ENCODE measurements at regions not wholly inside any gene's neighbourhood (a gene's known extent, or its start where the extent isn't known, plus 50 kb on each side); places are given as distances from the start of the nearest gene placed in this dataset.
"Not testable (repeated sequence)": the region's sequence is repeated elsewhere in the genome, so short reads cannot be mapped to it uniquely, and the experiment has no call there.

- FAIRE-seq, result no peak
These were observed 1097.3 kb upstream of the FLRT2 start for GRCh38 chr14:84432676-84433075.

- FAIRE-seq, result peak; percentile 89
These were observed 1096.0 kb upstream of the FLRT2 start for GRCh38 chr14:84433961-84434360.

DNA sequence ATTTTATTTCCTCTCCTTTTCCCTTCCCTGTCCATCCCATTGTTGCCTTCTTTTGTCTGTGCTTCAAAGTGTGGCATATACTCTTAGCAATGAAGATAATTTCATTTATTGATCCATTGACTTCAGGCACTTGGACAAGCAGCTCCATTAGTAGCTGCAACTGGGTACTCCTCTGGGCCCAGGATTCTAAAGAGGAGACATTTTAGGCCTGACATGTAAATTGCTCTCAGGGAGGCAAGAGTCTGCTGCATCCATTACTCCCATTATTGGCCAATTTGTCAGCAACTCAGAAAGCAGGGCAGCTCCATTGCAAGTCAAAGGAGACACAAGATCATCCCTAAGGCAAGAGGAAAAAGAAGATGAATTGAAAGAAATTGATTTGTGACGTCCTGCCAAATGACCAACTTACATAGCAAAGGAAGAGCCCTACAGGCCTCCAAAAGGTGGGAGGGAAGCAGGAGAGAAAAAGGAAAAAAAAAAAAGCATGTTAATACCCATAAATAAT lies 1094.1 kb upstream of the FLRT2 start:
- FAIRE-seq, result no peak

DNA sequence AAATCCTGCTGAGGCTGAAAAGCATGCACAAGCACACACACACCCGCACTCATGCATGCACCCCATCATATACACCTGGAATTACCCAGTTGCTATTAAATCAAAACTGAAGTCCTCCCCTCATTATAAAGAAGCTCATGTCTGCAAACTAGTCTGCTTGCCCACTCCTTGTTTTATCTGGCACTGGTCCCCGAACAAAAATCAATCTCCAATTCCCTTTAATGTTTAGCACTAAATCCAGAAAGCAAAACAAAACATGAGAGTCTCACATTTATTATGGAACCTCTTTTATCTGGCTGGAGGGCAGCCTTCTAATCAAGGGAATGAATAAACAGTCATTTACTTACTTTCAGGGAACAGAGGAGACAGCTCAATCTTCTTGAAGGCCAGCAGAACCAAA lies 1093.4 kb upstream of the FLRT2 start:
- no peak for FAIRE-seq

- FAIRE-seq, result no peak
These were observed 1087.4 kb upstream of the FLRT2 start for GRCh38 chr14:84442521-84442920.

DNA sequence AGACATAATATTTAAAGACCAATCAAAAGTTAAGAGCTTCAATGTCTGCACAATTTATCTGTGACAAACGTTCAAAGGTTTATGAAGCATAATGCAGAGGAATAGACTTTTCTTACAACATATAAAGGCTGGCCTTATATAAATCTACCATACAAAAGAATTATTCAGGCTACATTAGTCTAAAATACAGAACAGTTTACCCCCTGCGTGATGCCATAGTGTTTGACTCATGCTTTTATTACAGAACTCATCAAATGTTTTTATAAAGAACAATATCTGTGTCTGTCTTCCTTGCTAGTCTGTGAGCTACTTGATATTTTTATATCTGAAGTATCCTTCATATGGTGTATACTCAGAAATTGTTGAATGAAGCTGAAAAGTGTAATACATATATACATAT lies 1084.5 kb upstream of the FLRT2 start:
- FAIRE-seq, result no peak

DNA sequence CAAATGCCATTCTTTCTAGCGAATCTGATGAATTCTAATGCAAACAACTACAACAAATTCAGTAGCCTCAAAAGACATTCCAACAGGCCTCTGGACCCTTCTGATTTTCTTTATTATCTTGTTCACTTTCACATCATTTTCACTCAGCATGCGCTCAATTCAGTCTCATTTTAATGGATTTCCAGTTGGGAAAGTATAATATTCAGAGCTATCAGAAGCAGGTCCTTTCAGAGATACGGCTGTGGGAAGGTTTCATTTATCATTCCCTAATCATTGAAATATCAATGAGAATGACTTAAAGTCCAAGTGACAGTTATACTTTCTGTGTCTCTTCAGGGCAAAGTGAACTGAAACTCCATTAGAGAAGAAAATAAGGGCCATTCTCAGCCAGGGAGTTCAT lies 1083.7 kb upstream of the FLRT2 start:
- FAIRE-seq, result no peak

- FAIRE-seq, result no peak
These were observed 1076.5 kb upstream of the FLRT2 start for GRCh38 chr14:84453307-84453950.

DNA sequence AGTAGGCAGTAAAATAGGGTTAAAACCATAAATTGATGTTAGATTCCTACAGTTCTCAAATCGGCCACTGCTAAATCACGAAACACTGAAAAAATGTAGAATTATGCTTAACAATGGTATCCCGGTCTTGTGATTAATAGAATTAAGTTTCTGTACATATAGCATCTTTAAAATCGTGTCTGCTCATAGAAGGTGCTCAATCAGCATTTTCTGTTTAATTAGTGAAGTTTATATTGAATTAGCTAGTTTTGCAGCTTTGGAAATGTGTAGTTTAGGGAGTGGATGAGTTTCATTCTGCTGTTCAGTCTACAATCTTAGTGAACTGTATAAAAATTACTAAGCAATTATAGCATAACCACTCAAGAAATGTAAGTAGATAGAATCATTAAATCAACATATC lies 1075.8 kb upstream of the FLRT2 start:
- no peak for FAIRE-seq

GRCh38 chr14:84456946-84457345 lies 1073.0 kb upstream of the FLRT2 start:
- FAIRE-seq, result no peak

- FAIRE-seq, result peak; percentile 18
These were observed 1071.1 kb upstream of the FLRT2 start for GRCh38 chr14:84458881-84459280.

GRCh38 chr14:84465880-84466279 lies 1064.1 kb upstream of the FLRT2 start:
- FAIRE-seq, result no peak

GRCh38 chr14:84468153-84468552 lies 1061.8 kb upstream of the FLRT2 start:
- no peak for FAIRE-seq

DNA sequence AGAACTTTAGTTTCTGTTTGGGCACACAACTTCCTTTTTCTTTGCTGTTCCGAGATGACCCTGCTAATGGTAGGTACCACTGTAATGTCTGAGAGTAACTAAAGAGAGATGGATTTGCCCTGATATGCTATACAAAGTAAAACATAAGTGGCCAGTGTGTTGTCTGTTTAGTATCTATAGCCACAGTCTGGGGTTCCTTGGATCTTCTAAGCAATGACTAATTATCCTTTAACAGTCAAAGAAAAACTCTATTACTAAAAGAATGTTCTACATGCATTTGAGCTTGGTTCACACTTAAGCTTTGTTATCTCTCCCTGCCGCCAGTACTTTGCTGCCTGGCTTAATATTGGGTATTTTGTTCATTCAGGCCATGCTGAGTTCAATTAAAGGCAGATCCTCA lies 1051.9 kb upstream of the FLRT2 start:
- no peak for FAIRE-seq

DNA sequence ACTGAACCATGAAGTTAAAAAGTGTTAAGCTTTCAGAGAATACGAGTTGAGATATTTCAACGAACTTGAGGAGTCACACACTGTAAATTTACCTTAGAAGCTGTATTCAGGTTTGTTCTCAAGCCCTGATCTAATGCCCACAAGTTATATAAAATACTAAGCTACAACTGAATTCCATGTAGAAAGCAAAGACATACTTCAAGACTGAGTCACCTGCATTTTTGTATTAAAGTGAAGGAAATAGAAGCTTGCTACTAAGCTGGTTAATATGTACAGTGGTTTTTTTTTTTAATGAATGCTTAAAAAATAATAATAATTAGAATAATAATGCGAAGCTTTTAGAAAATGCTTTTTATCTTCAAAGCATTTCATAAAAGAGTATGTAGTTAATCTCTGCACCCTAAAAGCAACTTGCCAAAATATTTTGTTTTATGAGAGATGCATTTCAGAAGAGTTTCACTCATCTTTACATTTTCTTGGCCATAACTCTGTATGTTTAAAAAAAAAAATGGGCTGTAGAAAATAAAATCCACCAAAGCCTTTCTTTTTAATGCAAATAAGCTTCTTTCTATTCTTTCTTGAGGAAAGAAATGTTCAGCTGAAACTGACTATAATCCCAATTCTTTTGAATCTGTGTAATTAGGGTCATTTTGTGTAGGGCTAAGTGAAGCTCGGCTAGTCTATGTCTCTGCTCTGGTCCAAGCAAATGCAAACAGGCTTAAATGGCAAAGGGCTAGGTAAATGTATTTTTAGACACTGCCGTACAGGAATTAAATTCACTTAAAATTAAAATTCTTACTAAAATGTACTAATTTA lies 1047.5 kb upstream of the FLRT2 start:
- FAIRE-seq, result peak; percentile 72

GRCh38 chr14:84483072-84483420 lies 1046.9 kb upstream of the FLRT2 start:
- FAIRE-seq, result no peak

GRCh38 chr14:84484243-84484642 lies 1045.7 kb upstream of the FLRT2 start:
- not testable (repeated sequence) for FAIRE-seq

GRCh38 chr14:84485036-84485435 lies 1044.9 kb upstream of the FLRT2 start:
- FAIRE-seq, result no peak

DNA sequence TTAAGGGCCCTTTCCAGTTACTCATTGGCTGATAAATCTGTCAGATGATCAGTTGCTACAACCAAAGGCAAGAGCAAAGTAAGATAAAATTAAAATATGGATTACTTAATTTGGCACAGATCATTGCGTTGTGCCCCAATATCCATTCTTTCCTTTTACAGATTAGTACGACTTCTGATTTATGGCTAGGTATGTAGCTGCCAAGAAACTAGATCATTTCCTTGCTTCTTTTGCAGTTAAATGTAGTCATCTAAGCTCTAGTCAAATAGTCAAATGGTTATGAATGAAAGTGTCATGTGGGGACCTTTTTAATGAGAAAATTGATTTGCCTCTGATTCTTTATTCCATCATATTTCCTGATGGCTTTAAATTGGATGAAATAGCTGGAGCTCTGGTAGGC lies 1039.9 kb upstream of the FLRT2 start:
- FAIRE-seq, result no peak

GRCh38 chr14:84492685-84493084 lies 1037.3 kb upstream of the FLRT2 start:
- no peak for FAIRE-seq

DNA sequence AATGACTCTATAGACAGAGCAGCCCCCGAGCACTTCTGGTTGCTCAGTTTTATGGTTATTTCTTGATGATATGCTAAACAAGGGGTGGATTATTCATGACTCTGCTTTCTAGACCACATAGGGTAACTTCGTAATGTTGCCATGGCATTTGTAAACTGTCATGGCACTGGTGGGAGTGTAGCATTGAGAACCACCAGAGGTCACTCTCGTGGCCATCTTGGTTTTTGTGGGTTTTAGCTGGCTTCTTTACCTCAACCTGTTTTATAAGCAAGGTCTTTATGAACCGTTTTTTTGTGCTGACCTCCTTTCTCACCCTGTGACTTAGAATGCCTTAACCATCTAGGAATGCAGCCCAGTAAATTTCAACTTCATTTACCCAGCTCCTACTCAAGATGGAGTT lies 1036.2 kb upstream of the FLRT2 start:
- no peak for FAIRE-seq

GRCh38 chr14:84496677-84497076 lies 1033.3 kb upstream of the FLRT2 start:
- FAIRE-seq, result no peak

GRCh38 chr14:84512823-84513222 lies 1017.1 kb upstream of the FLRT2 start:
- FAIRE-seq, result not testable (repeated sequence)

DNA sequence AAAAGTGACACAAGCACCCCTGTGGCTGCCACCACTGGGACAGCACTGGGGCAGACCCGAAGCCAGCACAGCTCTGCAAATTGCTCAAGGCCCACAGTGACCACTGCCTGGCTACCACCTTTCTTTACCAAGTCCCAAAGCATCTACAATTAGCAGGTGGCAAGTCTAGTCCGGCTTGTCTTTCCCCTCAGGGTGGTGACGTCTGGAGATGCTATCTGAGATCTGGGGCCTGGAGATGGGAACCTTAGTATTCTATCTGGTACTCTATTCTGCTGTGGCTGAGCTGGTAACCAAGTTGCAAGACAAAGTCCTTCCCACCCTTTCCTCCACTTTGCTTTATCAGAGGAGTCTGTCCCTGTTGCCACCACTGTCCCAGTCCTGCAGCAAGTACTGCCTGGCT lies 1010.1 kb upstream of the FLRT2 start:
- no peak for FAIRE-seq
